Activated CD4-positive, alpha-beta T cell treated with anti-CD3 and anti-CD28 coated beads, Interleukin-2, amount 10 ng/mL, durations not matched to agents 7 days and 5 days (primary cell): ENCODE measurements at regions not wholly inside any gene's neighbourhood (a gene's known extent, or its start where the extent isn't known, plus 50 kb on each side); places are given as distances from the start of the nearest gene placed in this dataset.

Experiments used
- CTCF ChIA-PET: fragments of 350-600 bp; sonication (Branson Sonifier 250); formaldehyde crosslinking; loops from one replicate; lab custom pipeline; 2021; ENCODE audit warnings: antibody characterized with exemption; lab: Charles Lee
- POLR2A ChIA-PET: fragments of 350-600 bp; sonication (Branson Sonifier 250); formaldehyde crosslinking; loops from one replicate; lab custom pipeline; 2021; ENCODE audit warnings: antibody characterized with exemption; lab: Charles Lee
- DNase-seq: peaks from one replicate; pipeline ENCODE4 v3.0.0-alpha.2; 2020
- H3K27ac Mint-ChIP-seq: one replicate; pipeline ENCODE4 v1.8.0; 2021; ENCODE audit warnings: mild to moderate bottlenecking, moderate library complexity, mixed read lengths
- H3K27me3 Mint-ChIP-seq: one replicate; pipeline ENCODE4 v1.8.0; 2021; ENCODE audit warnings: mixed read lengths
- H3K36me3 Mint-ChIP-seq: one replicate; pipeline ENCODE4 v1.8.0; 2021; ENCODE audit warnings: low read depth, mixed read lengths
- H3K4me1 Mint-ChIP-seq: one replicate; pipeline ENCODE4 v1.8.0; 2021; ENCODE audit warnings: mixed read lengths
- H3K4me3 Mint-ChIP-seq: one replicate; pipeline ENCODE4 v1.8.0; 2021; ENCODE audit warnings: mild to moderate bottlenecking, moderate library complexity, mixed read lengths
- H3K9me3 Mint-ChIP-seq: one replicate; pipeline ENCODE4 v1.8.0; 2021; ENCODE audit warnings: mixed read lengths

GRCh38 chr14:48454887-48455286 lies 779.5 kb upstream of the MDGA2 start:
- Mint-ChIP-seq H3K27ac (no peak overlapping the region), H3K9me3 (no peaks in the 10 kb centered on the region), H3K36me3 (no peaks in the 10 kb centered on the region), H3K4me3 (no peak overlapping the region), H3K4me1 (no peaks in the 10 kb centered on the region), H3K27me3 (no peaks in the 10 kb centered on the region)
- no peak for DNase-seq
- POLR2A ChIA-PET: no interaction called here
- CTCF ChIA-PET: no interaction called here

- CTCF ChIA-PET: no interaction called here
- Mint-ChIP-seq H3K27ac (no peak overlapping the region), H3K4me1 (no peaks in the 10 kb centered on the region), H3K36me3 (no peaks in the 10 kb centered on the region), H3K9me3 (peaks cover 2% of the 10 kb centered on the region), H3K4me3 (no peak overlapping the region), H3K27me3 (no peaks in the 10 kb centered on the region)
- DNase-seq: no peak
- POLR2A ChIA-PET: no interaction called here
Measured at GRCh38 chr14:48452437-48452995, 777.1 kb upstream of the MDGA2 start.

DNA sequence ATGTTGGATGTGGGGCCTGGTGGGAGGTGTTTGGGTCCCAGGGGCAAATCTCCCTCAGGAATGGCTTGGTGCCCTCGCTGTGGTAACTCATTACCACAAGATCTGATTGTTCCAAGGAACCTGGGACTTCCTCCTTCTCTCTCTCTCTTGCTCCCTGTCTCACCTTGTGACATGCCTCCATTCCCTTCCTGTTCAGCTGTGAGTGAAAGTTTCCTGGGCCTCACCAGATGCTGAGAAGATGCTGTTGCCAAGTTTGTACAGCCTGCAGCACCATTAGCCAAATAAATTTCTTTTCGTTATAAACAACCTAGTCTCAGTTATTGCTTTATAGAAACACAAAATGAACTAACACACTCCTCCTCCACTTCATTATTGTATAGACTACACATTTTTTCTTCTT lies 759.8 kb upstream of the MDGA2 start:
- no peak for DNase-seq
- Mint-ChIP-seq H3K4me3 (no peak overlapping the region), H3K27me3 (no peaks in the 10 kb centered on the region), H3K36me3 (no peaks in the 10 kb centered on the region), H3K4me1 (no peaks in the 10 kb centered on the region), H3K27ac (no peak overlapping the region), H3K9me3 (no peaks in the 10 kb centered on the region)
- POLR2A ChIA-PET: no interaction called here
- CTCF ChIA-PET: no interaction called here

- Mint-ChIP-seq H3K9me3 (no peaks in the 10 kb centered on the region), H3K27me3 (no peaks in the 10 kb centered on the region), H3K4me3 (no peak overlapping the region), H3K4me1 (no peaks in the 10 kb centered on the region), H3K27ac (no peak overlapping the region), H3K36me3 (no peaks in the 10 kb centered on the region)
- CTCF ChIA-PET: no interaction called here
- POLR2A ChIA-PET: no interaction called here
- no peak for DNase-seq
Measured at GRCh38 chr14:48430805-48431204, 755.4 kb upstream of the MDGA2 start.

- Mint-ChIP-seq H3K27me3 (no peaks in the 10 kb centered on the region), H3K36me3 (no peaks in the 10 kb centered on the region), H3K4me1 (no peaks in the 10 kb centered on the region), H3K27ac (no peak overlapping the region), H3K4me3 (no peak overlapping the region), H3K9me3 (no peaks in the 10 kb centered on the region)
- POLR2A ChIA-PET: no interaction called here
- CTCF ChIA-PET: no interaction called here
- no peak for DNase-seq
Measured at GRCh38 chr14:48429512-48429911, 754.1 kb upstream of the MDGA2 start.

- H3K36me3 Mint-ChIP-seq: no peaks in the 10 kb centered on the region
- DNase-seq: no peak
- no peak overlapping the region for H3K27ac Mint-ChIP-seq
- no peak overlapping the region for H3K4me3 Mint-ChIP-seq
- ChIA-PET CTCF (no interaction called here), POLR2A (no interaction called here)
- no peaks in the 10 kb centered on the region for H3K9me3 Mint-ChIP-seq
- H3K27me3 Mint-ChIP-seq: no peaks in the 10 kb centered on the region
- H3K4me1 Mint-ChIP-seq: no peaks in the 10 kb centered on the region
Measured at GRCh38 chr14:48417715-48418500, 742.5 kb upstream of the MDGA2 start.

DNA sequence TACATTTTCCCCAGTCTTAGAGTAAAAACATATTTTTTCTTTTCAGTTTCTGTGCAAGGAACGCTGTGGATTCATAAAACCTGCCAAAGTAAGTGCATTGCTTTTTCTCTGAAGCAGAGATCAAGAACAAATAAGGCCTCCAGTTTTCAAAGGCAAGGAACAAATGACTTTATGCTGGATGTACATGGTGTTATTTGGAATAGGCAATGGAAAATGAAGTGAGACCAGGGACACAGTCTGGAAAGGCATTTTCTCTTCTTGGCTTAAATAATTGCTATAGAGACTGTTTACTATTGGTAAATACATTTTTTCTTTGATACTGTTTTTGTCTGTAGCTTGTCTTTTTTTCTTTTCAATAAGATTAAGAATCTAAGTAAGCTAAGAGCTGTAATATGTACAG lies 725.9 kb upstream of the MDGA2 start:
- Mint-ChIP-seq H3K36me3 (no peaks in the 10 kb centered on the region), H3K27ac (no peak overlapping the region), H3K4me3 (no peak overlapping the region), H3K27me3 (no peaks in the 10 kb centered on the region), H3K9me3 (peaks cover 6% of the 10 kb centered on the region), H3K4me1 (no peaks in the 10 kb centered on the region)
- DNase-seq: no peak
- CTCF ChIA-PET: no interaction called here
- POLR2A ChIA-PET: no interaction called here

- Mint-ChIP-seq H3K4me1 (no peaks in the 10 kb centered on the region), H3K4me3 (no peak overlapping the region), H3K27me3 (no peaks in the 10 kb centered on the region), H3K36me3 (no peaks in the 10 kb centered on the region), H3K27ac (no peak overlapping the region), H3K9me3 (no peaks in the 10 kb centered on the region)
- POLR2A ChIA-PET: no interaction called here
- no peak for DNase-seq
- CTCF ChIA-PET: no interaction called here
Measured at GRCh38 chr14:48398675-48399282, 723.4 kb upstream of the MDGA2 start.

GRCh38 chr14:48391661-48392060 lies 716.3 kb upstream of the MDGA2 start:
- DNase-seq: no peak
- no peaks in the 10 kb centered on the region for H3K36me3 Mint-ChIP-seq
- H3K4me1 Mint-ChIP-seq: no peaks in the 10 kb centered on the region
- no peak overlapping the region for H3K4me3 Mint-ChIP-seq
- ChIA-PET POLR2A (no interaction called here), CTCF (no interaction called here)
- no peaks in the 10 kb centered on the region for H3K27me3 Mint-ChIP-seq
- no peaks in the 10 kb centered on the region for H3K9me3 Mint-ChIP-seq
- no peak overlapping the region for H3K27ac Mint-ChIP-seq

- ChIA-PET CTCF (no interaction called here), POLR2A (interaction anchor here (0.9 kb wide), 1 partner anchor 74 kb away, joined by 3 read pairs; no protein-coding TSS in a partner anchor)
- H3K4me3 Mint-ChIP-seq: no peak overlapping the region
- H3K9me3 Mint-ChIP-seq: no peaks in the 10 kb centered on the region
- H3K27ac Mint-ChIP-seq: no peak overlapping the region
- DNase-seq: no peak
- H3K36me3 Mint-ChIP-seq: no peaks in the 10 kb centered on the region
- no peaks in the 10 kb centered on the region for H3K27me3 Mint-ChIP-seq
- H3K4me1 Mint-ChIP-seq: no peaks in the 10 kb centered on the region
Measured at GRCh38 chr14:48390346-48390745, 714.9 kb upstream of the MDGA2 start.

DNA sequence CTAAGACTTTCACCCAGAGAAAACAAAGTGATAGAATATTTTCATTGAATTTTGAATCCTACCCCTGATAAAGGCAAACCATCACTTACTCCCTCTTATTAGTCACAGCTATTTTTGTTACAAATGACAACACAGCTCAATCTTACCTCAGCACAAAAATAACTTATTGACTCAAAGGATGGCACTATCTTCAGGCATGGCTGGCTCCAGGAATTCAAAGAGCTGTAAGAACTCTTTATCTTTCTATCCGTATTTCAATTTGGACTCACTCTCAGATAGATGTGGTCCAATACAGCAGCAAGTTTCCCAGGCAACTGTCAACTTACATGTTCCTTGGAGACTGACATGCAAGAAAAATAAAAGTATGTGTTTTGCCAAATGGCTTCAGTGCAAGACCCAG lies 709.4 kb upstream of the MDGA2 start:
- POLR2A ChIA-PET: no interaction called here
- CTCF ChIA-PET: no interaction called here
- H3K9me3 Mint-ChIP-seq: no peaks in the 10 kb centered on the region
- no peaks in the 10 kb centered on the region for H3K4me1 Mint-ChIP-seq
- no peak overlapping the region for H3K4me3 Mint-ChIP-seq
- H3K27me3 Mint-ChIP-seq: no peaks in the 10 kb centered on the region
- no peak overlapping the region for H3K27ac Mint-ChIP-seq
- no peak for DNase-seq
- H3K36me3 Mint-ChIP-seq: no peaks in the 10 kb centered on the region

DNA sequence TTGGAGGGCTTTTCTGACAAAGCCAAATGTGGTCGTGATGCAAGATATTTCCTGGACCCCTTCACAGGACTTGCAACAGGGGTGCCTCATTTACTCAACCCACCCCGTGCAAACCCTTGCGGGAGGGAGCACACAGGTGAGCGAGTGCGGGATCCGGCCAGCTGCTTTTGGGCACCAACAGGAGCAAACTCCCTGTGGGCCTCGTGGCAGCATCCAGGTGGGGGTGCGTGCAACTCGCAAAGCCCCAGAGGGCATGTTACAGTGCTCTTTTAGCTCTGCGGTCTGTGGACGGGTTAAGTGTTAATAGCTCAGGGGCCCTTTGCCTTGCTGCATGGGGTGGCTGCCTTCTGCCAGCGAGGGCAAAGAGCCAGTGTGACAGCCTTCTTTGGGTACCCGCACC lies 707.6 kb upstream of the MDGA2 start:
- Mint-ChIP-seq H3K36me3 (no peaks in the 10 kb centered on the region), H3K4me1 (no peaks in the 10 kb centered on the region), H3K9me3 (no peaks in the 10 kb centered on the region), H3K4me3 (no peak overlapping the region), H3K27ac (no peak overlapping the region), H3K27me3 (no peaks in the 10 kb centered on the region)
- ChIA-PET POLR2A (no interaction called here), CTCF (no interaction called here)
- DNase-seq: no peak

GRCh38 chr14:48378541-48378940 lies 703.1 kb upstream of the MDGA2 start:
- Mint-ChIP-seq H3K4me1 (no peaks in the 10 kb centered on the region), H3K27ac (no peak overlapping the region), H3K9me3 (no peaks in the 10 kb centered on the region), H3K27me3 (no peaks in the 10 kb centered on the region), H3K36me3 (no peaks in the 10 kb centered on the region), H3K4me3 (no peak overlapping the region)
- DNase-seq: no peak
- POLR2A ChIA-PET: no interaction called here
- CTCF ChIA-PET: no interaction called here
